OCI-LY3 (cell line): ENCODE measurements at regions not wholly inside any gene's neighbourhood (a gene's known extent, or its start where the extent isn't known, plus 50 kb on each side); places are given as distances from the start of the nearest gene placed in this dataset.

Experiments used
- EZH2phosphoT487 ChIP-seq: fragments of 200-600 bp; shearing (Covaris generic); IDR thresholded peaks from 2 replicates; pipeline ENCODE4 v1.6.1; 2018; ENCODE audit warnings: antibody characterized with exemption, mixed run types, low read depth
- TF ChIP-seq, protein P1 (sequence below): fragments of 200-600, 300-600 bp; sonication (generic); IDR thresholded peaks from 2 replicates; pipeline ENCODE4 v1.5.1; 2014; ENCODE audit warnings: antibody characterized with exemption, low read length, low read depth

DNA sequence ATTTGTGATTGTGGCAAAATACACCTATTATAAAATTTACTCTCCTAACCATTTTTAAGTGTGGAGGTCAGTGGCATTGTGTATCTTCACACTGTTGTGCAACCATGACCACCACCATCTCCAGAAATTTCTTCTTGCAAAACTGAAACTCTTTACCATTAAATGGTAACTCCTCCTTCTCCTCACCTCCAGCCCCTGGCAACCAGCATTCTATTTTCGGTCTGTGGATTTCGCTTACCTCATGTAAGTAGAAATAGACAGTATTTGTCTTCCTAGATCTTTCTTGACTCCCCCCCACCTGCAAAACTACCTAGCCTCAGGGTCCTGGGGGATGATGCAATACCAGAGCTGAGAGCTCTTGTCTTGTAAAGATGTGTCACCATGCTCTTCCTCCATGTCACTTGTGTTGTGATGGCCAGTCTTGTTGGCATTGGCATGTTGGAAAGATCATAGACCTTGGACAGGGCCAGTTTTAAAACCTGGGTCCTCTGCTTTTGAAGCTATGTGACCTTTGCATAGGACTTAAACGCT, 71.1 kb upstream of the EMX2 start:
- TF ChIP-seq, protein P1, sequence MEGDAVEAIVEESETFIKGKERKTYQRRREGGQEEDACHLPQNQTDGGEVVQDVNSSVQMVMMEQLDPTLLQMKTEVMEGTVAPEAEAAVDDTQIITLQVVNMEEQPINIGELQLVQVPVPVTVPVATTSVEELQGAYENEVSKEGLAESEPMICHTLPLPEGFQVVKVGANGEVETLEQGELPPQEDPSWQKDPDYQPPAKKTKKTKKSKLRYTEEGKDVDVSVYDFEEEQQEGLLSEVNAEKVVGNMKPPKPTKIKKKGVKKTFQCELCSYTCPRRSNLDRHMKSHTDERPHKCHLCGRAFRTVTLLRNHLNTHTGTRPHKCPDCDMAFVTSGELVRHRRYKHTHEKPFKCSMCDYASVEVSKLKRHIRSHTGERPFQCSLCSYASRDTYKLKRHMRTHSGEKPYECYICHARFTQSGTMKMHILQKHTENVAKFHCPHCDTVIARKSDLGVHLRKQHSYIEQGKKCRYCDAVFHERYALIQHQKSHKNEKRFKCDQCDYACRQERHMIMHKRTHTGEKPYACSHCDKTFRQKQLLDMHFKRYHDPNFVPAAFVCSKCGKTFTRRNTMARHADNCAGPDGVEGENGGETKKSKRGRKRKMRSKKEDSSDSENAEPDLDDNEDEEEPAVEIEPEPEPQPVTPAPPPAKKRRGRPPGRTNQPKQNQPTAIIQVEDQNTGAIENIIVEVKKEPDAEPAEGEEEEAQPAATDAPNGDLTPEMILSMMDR: no peak
- no peak for TF ChIP-seq EZH2phosphoT487
